ENCODE measurements at regions not wholly inside any gene's neighbourhood (a gene's known extent, or its start where the extent isn't known, plus 50 kb on each side); places are given as distances from the start of the nearest gene placed in this dataset.
"Not testable (repeated sequence)": the region's sequence is repeated elsewhere in the genome, so short reads cannot be mapped to it uniquely, and the experiment has no call there.

DNA sequence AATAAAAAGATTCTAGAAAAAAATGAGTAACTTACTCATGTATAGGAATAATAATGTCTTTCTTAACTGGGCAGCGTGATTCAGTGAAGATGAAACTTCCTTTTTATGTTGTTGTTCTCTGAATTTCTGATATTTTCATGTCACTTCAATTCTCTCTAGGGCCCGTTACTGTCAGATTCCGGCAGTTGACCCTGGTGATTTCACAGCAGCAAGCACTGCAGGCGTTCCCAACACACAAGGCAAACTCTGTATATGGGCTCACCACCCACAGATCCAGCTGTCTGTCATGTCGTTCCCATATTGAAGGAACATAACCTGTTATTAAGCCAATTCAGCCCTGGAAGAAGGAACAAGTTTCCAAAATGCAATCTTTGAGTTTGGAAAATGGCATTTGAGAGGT lies 288.3 kb upstream of the GALNTL6 start:
- DNase-seq (ENCODE audit: extremely low read depth, low read depth): no peak
- TF ChIP-seq, protein P1, sequence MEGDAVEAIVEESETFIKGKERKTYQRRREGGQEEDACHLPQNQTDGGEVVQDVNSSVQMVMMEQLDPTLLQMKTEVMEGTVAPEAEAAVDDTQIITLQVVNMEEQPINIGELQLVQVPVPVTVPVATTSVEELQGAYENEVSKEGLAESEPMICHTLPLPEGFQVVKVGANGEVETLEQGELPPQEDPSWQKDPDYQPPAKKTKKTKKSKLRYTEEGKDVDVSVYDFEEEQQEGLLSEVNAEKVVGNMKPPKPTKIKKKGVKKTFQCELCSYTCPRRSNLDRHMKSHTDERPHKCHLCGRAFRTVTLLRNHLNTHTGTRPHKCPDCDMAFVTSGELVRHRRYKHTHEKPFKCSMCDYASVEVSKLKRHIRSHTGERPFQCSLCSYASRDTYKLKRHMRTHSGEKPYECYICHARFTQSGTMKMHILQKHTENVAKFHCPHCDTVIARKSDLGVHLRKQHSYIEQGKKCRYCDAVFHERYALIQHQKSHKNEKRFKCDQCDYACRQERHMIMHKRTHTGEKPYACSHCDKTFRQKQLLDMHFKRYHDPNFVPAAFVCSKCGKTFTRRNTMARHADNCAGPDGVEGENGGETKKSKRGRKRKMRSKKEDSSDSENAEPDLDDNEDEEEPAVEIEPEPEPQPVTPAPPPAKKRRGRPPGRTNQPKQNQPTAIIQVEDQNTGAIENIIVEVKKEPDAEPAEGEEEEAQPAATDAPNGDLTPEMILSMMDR (IDR thresholded peaks at IDR 0.05; ENCODE audit: low read depth, low read length, missing control alignments): no peak
- no peak overlapping the region for H3K4me3 ChIP-seq (replicated peaks; ENCODE audit: low read depth, low read length)

DNA sequence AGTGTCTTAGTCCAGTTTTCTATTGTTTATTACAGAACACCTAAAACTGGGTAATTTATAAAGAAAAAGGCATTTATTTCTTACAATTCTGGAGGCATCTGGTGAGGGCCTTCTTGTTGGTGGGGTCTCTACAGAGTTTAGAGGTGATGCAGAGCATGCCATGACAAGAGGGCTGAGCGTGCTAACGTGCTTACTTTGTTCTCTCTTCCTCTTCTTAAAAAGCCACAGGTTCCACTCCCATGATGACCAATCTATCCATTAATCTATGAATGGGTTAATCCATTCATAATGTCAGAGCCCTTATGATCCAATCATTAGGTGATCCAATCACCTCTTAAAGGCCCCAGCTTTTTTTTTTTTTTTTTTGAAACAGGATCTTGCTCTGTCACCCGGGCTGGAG lies 291.5 kb upstream of the GALNTL6 start:
- TF ChIP-seq, protein P1 (IDR thresholded peaks at IDR 0.05; ENCODE audit: low read depth, low read length, missing control alignments): no peak
- DNase-seq (ENCODE audit: extremely low read depth, low read depth): no peak

DNA sequence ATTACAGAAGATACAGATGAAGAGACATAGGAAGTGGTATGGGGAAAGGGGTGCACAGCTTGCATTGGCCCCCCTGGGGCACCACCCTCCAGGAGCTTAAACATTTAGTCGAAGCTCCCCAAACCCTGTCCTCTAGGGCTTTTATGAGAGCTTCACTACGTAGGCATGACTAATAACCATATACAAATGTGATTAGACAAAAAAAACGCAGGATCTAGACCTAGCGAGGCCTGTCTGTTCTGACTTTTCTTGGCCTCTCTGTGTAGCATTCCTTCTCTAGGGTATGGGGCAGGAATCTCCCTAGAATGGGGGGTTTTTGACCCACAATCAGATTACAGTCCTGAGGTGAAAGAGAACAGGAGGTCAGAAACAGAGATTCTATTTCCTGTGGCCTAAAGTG lies 293.7 kb upstream of the GALNTL6 start:
- DNase-seq (ENCODE audit: extremely low read depth, low read depth): no peak
- H3K4me3 ChIP-seq (replicated peaks; ENCODE audit: low read depth, low read length): no peak overlapping the region
- TF ChIP-seq, protein P1 (IDR thresholded peaks at IDR 0.05; ENCODE audit: low read depth, low read length, missing control alignments): no peak

More for the DNA sequence above, 291.5 kb upstream of the GALNTL6 start:
- H3K4me3 ChIP-seq (replicated peaks; ENCODE audit: low read depth, low read length): no peak overlapping the region

- DNase-seq (ENCODE audit: extremely low read depth, low read depth): no peak
- TF ChIP-seq, protein P1 (IDR thresholded peaks at IDR 0.05; ENCODE audit: low read depth, low read length, missing control alignments): no peak
- H3K4me3 ChIP-seq (replicated peaks; ENCODE audit: low read depth, low read length): no peak overlapping the region
Observed at GRCh38 chr4:171517883-171518282, 295.3 kb upstream of the GALNTL6 start.

DNA sequence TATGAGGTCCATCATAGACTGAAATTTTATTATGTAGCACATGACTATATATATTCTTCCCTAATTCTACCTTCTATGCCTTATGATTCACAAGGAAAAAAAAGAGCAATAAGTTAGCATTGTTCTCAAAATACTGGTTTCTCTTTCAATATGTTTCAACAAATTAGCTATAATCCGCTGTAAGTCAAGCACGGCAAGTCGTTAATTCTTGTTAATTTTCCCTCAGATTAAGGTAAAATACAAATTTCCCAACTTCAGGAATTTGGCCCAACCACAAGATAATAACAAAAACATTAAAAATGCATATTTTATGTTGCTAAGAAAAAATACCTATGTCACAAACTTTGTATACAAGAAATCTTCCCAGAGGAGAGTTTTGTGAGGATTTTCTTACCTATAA lies 296.5 kb upstream of the GALNTL6 start:
- no peak for DNase-seq (ENCODE audit: extremely low read depth, low read depth)
- TF ChIP-seq, protein P1 (IDR thresholded peaks at IDR 0.05; ENCODE audit: low read depth, low read length, missing control alignments): no peak

DNA sequence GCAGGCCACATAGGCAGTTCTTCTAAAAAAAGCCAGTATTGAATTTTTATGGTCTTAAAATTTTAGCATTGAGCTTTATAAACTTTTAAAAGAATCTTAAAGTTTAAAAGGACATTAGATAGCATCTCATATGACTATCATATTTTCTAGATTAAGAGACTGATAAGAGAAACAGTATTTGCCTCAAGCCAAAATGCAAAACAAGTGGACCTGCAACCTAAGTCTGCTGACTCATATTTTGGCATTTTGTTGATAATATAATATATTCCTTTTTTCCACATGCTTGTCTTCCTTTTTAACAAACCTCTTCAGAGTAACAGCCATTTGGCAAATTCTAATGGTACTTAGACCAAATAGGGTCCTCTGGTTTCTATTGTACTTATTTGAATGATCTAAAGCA lies 328.5 kb upstream of the GALNTL6 start:
- TF ChIP-seq, protein P1 (IDR thresholded peaks at IDR 0.05; ENCODE audit: low read depth, low read length, missing control alignments): no peak
- no peak for DNase-seq (ENCODE audit: extremely low read depth, low read depth)
- H3K4me3 ChIP-seq (replicated peaks; ENCODE audit: low read depth, low read length): no peak overlapping the region

More for the DNA sequence above, 296.5 kb upstream of the GALNTL6 start:
- H3K4me3 ChIP-seq (replicated peaks; ENCODE audit: low read depth, low read length): no peak overlapping the region

- no peak for DNase-seq (ENCODE audit: extremely low read depth, low read depth)
- no peak overlapping the region for H3K4me3 ChIP-seq (replicated peaks; ENCODE audit: low read depth, low read length)
- TF ChIP-seq, protein P1 (IDR thresholded peaks at IDR 0.05; ENCODE audit: low read depth, low read length, missing control alignments): no peak
Observed at GRCh38 chr4:171478181-171478580, 335.0 kb upstream of the GALNTL6 start.

DNA sequence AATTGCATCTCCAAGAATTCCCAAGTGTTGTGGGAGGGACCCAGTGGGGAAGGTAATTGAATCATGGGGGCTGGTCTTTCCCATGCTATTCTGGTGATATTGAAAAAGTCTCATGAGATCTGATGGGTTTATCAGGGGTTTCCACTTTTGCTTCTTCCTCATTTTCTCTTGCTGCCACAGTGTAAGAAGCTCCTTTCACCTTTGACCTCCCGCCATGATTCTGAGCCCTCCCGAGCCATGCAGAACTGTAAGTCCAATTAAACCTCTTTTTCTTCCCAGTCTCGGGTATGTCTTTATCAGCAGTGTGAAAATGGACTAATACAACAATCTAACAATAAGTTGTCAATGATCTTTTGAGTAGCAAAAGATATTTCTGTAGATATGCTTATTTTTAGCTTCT lies 338.1 kb upstream of the GALNTL6 start:
- not testable (repeated sequence) for DNase-seq (ENCODE audit: extremely low read depth, low read depth); H3K4me3 ChIP-seq (replicated peaks; ENCODE audit: low read depth, low read length)

Measured in HFF-Myc (cell line).